Nephron (organoid): ENCODE measurements at regions not wholly inside any gene's neighbourhood (a gene's known extent, or its start where the extent isn't known, plus 50 kb on each side); places are given as distances from the start of the nearest gene placed in this dataset.

Experiments
- H3K27ac Mint-ChIP-seq, 3 experiments: 2 replicates each; pipeline ENCODE4 v1.8.0; 2020; ENCODE audit warnings: mixed read lengths in 3 of 3, mild to moderate bottlenecking in 2 of 3, moderate library complexity in 1 of 3
- H3K27me3 Mint-ChIP-seq: 2 replicates; pipeline ENCODE4 v1.8.0; 2021; ENCODE audit warnings: low read depth, mild to moderate bottlenecking, moderate library complexity, mixed read lengths
- H3K36me3 Mint-ChIP-seq: 2 replicates; pipeline ENCODE4 v1.8.0; 2020; ENCODE audit warnings: low read depth, mixed read lengths
- H3K4me1 Mint-ChIP-seq: 2 replicates; pipeline ENCODE4 v1.8.0; 2020; ENCODE audit warnings: mixed read lengths
- H3K4me3 Mint-ChIP-seq, 3 experiments: 2 replicates each; pipeline ENCODE4 v1.8.0; 2020; ENCODE audit warnings: mild to moderate bottlenecking in 3 of 3, mixed read lengths in 3 of 3, moderate library complexity in 2 of 3
- H3K9me3 Mint-ChIP-seq: 2 replicates; pipeline ENCODE4 v1.8.0; 2020; ENCODE audit warnings: mixed read lengths
- TF ChIP-seq, protein P1 (sequence below), 3 experiments: fragments of 200-600 bp; sonication (generic); IDR thresholded peaks; one replicate each; pipeline ENCODE4 v1.5.0; 2021; ENCODE audit warnings: antibody characterized with exemption in 3 of 3; ENCODE audit not compliant: unreplicated experiment in 3 of 3

DNA sequence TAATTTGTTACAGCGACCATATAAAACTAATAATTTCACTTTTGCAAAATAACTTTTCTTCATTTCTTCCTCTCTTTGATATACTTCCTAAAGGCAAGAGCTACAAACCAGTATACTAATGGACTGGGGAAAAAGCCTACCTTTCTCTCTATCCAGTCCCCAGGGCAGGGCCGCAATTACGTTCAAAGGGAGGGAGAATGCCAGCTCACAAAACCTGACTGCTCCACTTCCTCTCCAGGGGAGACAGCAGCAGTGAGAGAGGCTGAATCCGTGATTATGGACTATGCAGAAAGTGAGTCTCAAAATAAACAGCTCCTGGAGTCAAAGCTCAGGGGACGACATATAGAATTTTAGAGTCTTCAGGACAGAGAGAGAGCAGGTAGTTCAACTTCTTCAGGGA is 126.9 kb upstream of the HES1 start:
- TF ChIP-seq, protein P1, sequence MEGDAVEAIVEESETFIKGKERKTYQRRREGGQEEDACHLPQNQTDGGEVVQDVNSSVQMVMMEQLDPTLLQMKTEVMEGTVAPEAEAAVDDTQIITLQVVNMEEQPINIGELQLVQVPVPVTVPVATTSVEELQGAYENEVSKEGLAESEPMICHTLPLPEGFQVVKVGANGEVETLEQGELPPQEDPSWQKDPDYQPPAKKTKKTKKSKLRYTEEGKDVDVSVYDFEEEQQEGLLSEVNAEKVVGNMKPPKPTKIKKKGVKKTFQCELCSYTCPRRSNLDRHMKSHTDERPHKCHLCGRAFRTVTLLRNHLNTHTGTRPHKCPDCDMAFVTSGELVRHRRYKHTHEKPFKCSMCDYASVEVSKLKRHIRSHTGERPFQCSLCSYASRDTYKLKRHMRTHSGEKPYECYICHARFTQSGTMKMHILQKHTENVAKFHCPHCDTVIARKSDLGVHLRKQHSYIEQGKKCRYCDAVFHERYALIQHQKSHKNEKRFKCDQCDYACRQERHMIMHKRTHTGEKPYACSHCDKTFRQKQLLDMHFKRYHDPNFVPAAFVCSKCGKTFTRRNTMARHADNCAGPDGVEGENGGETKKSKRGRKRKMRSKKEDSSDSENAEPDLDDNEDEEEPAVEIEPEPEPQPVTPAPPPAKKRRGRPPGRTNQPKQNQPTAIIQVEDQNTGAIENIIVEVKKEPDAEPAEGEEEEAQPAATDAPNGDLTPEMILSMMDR (IDR thresholded peaks at IDR 0.05; ENCODE audit: unreplicated experiment in 3 of 3) = no peak
- Mint-ChIP-seq H3K27me3 (peaks cover 77% of the 10 kb centered on the region), H3K4me3 (no peak overlapping the region), H3K27ac (peak overlapping the region in 1 of 3 experiments; percentile 8), H3K9me3 (no peaks in the 10 kb centered on the region), H3K36me3 (no peaks in the 10 kb centered on the region), H3K4me1 (peaks cover 38% of the 10 kb centered on the region)

DNA sequence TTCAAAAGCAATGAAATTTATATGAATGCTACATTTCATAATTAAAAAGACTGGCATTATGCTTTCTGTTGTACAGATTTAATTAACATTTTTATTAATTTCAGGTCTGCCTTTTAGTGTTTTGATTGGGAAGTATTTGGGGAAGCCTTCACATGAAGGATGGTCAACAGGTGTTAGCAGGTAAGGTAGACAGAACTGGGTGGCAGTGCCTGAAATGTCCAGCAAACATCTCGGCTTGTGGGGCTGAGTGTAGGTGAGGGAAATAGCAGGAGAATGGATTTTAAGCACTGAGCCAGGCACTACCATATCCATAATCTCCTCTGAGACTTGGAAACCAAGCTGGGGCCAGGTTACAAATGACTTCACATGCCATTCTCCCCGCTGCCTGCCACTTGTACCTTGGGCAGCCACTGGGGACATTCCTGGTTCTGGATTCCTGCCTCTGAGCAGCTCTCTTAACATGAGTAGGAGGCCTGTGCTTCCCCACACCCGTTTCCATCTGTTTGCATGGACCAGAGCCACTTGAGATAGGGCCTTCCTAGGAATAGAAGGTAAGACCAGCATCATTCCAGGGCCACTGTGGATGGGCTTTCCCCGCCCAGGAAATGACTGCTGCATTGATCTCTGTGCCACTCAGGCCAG is 125.9 kb upstream of the HES1 start:
- H3K4me3 Mint-ChIP-seq = no peak overlapping the region
- peaks cover 41% of the 10 kb centered on the region for H3K4me1 Mint-ChIP-seq
- H3K9me3 Mint-ChIP-seq = no peaks in the 10 kb centered on the region
- H3K27ac Mint-ChIP-seq = no peak overlapping the region
- H3K27me3 Mint-ChIP-seq = peaks cover 74% of the 10 kb centered on the region
- TF ChIP-seq, protein P1 (IDR thresholded peaks at IDR 0.05; ENCODE audit: unreplicated experiment in 3 of 3) = no peak
- H3K36me3 Mint-ChIP-seq = no peaks in the 10 kb centered on the region

DNA sequence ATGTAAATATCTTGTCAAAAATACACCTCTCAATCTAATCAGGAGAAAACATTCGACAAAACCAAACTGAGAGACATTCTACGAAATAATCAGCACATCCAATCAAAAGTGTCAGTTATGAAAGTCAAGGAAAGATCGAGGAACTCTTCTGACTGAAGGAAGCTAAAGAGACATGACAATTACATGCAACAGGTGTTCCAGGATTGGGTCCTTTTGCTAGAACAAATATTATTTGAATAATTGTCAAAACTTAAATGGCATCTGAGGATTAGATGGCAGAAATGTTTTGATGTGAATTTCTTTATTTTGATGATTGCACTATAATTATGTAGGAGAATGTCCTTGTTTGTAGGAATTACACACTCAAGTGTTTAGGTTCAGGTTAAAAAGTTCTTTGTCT is 124.1 kb upstream of the HES1 start:
- Mint-ChIP-seq H3K36me3 (no peaks in the 10 kb centered on the region), H3K4me3 (no peak overlapping the region), H3K27ac (no peak overlapping the region), H3K4me1 (peaks cover 46% of the 10 kb centered on the region), H3K27me3 (peaks cover 74% of the 10 kb centered on the region), H3K9me3 (no peaks in the 10 kb centered on the region)
- TF ChIP-seq, protein P1 (IDR thresholded peaks at IDR 0.05; ENCODE audit: unreplicated experiment in 3 of 3) = no peak

DNA sequence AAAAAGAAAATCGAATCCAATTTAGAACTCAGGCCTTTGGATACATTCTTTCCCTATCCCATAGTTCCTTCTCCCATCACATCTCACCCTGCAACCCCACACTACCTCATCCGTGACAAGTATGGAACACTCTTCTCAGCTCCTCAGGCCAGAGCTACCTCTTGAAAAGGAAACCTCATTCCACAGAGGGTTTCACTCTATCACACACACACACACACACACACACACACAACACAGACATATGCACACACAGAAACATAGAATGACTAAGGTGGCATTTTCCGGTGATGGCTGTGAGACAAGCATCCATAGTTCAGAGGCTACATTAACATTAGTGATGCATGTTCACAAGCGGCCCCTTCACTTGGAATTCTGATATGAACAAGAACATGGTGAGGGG is 122.0 kb upstream of the HES1 start:
- no peak overlapping the region for H3K4me3 Mint-ChIP-seq

DNA sequence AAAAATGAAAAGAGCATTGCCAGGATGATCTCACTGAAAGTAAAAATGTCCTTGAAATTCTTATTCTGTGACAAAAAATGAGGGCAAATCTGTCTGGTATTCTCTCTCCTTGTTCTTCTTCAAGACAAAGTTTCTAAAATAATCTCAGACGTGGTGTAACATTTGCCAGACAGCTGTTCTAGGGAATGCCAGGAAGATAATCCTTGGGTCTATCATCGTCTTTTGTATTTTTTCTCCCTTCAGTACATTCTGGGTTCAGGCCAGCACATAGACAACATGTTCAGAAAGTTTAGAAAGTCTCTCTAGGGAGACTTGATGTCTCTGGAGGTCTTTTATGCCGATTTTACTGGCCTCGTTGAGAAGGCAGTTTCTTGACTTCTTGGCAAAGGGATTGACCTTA is 121.2 kb upstream of the HES1 start:
- Mint-ChIP-seq H3K27ac (peak overlapping the region; percentile 52 to 72 (median 55)), H3K36me3 (no peaks in the 10 kb centered on the region)

More for the DNA sequence above, 122.0 kb upstream of the HES1 start:
- Mint-ChIP-seq H3K4me1 (peaks cover 37% of the 10 kb centered on the region), H3K27ac (peak overlapping the region in 2 of 3 experiments; percentile 19 to 52), H3K27me3 (peaks cover 61% of the 10 kb centered on the region), H3K9me3 (no peaks in the 10 kb centered on the region), H3K36me3 (no peaks in the 10 kb centered on the region)
- TF ChIP-seq, protein P1 (IDR thresholded peaks at IDR 0.05; ENCODE audit: unreplicated experiment in 3 of 3) = no peak

More for the DNA sequence above, 121.2 kb upstream of the HES1 start:
- peaks cover 40% of the 10 kb centered on the region for H3K4me1 Mint-ChIP-seq
- no peaks in the 10 kb centered on the region for H3K9me3 Mint-ChIP-seq
- TF ChIP-seq, protein P1 (IDR thresholded peaks at IDR 0.05; ENCODE audit: unreplicated experiment in 3 of 3) = no peak
- H3K27me3 Mint-ChIP-seq = peaks cover 61% of the 10 kb centered on the region
- peak overlapping the region in 1 of 3 experiments; percentile 34 for H3K4me3 Mint-ChIP-seq
